ENCODE measurements at regions not wholly inside any gene's neighbourhood (a gene's known extent, or its start where the extent isn't known, plus 50 kb on each side); places are given as distances from the start of the nearest gene placed in this dataset.
"Not testable (repeated sequence)": the region's sequence is repeated elsewhere in the genome, so short reads cannot be mapped to it uniquely, and the experiment has no call there.

DNA sequence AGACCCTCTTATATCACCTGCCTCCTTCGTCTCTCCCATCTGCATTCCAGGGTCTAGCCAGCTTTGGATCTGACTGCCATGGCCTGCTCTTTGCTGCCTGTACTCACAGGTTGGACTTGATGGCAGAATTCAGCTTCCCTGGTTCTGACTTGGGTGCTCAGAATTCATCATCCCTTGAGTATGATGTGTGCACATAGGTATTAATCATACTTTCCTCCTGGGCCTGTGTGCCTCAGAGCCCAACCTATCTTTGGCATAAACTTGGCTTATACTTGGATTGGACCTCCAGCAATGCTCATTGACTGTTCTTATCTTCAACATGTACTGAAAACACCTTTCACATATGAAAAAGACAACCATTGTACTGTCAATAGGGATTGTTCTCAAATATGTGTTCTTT is 70.7 kb upstream of the LMNTD1 start:
- Histone ChIP-seq H4K20me1 (ENCODE audit: insufficient read depth, low read length) (no peaks in the 10 kb centered on the region), H3K79me2 (ENCODE audit: insufficient read depth, low read length) (no peaks in the 10 kb centered on the region), H3K27ac (ENCODE audit: low read length) (no peak overlapping the region), H3K4me3 (ENCODE audit: low read depth in 1 of 2, low read length in 2 of 2) (no peak overlapping the region), H3K36me3 (ENCODE audit: insufficient read depth, low read length) (no peaks in the 10 kb centered on the region), H3K4me2 (ENCODE audit: insufficient read depth, low read length) (no peak overlapping the region), H3K9ac (ENCODE audit: low read depth, low read length) (no peak overlapping the region), H3K27me3 (ENCODE audit: insufficient read depth, low read length, poor library complexity) (no peaks in the 10 kb centered on the region), H3K9me3 (ENCODE audit: insufficient read depth, low read length, severe bottlenecking) (no peaks in the 10 kb centered on the region), H3K4me1 (ENCODE audit: insufficient read depth, low read length) (no peaks in the 10 kb centered on the region), H2AFZ (ENCODE audit: low read depth, low read length) (no peak overlapping the region)
- DNase-seq (no peak), ATAC-seq (ENCODE audit: insufficient read depth, low read depth) (no peak)
- no peak for TF ChIP-seq CTCF (IDR thresholded peaks at IDR 0.05; ENCODE audit: borderline replicate concordance, extremely low read depth, low read length, poor library complexity, severe bottlenecking)
- no peak for TF ChIP-seq EZH2 (IDR thresholded peaks at IDR 0.05; ENCODE audit: borderline replicate concordance, low read depth, low read length, severe bottlenecking)

GRCh38 chr12:25625146-25625545 is 72.1 kb upstream of the LMNTD1 start:
- no peak overlapping the region for H2AFZ ChIP-seq (ENCODE audit: low read depth, low read length)
- H3K9me3 ChIP-seq (ENCODE audit: insufficient read depth, low read length, severe bottlenecking): no peaks in the 10 kb centered on the region
- ATAC-seq (ENCODE audit: insufficient read depth, low read depth) (no peak), DNase-seq (no peak)
- no peaks in the 10 kb centered on the region for H4K20me1 ChIP-seq (ENCODE audit: insufficient read depth, low read length)
- no peak for TF ChIP-seq CTCF (IDR thresholded peaks at IDR 0.05; ENCODE audit: borderline replicate concordance, extremely low read depth, low read length, poor library complexity, severe bottlenecking)
- no peak for TF ChIP-seq EZH2 (IDR thresholded peaks at IDR 0.05; ENCODE audit: borderline replicate concordance, low read depth, low read length, severe bottlenecking)
- H3K4me1 ChIP-seq (ENCODE audit: insufficient read depth, low read length): no peaks in the 10 kb centered on the region
- H3K9ac ChIP-seq (ENCODE audit: low read depth, low read length): no peak overlapping the region
- H3K4me2 ChIP-seq (ENCODE audit: insufficient read depth, low read length): no peak overlapping the region
- H3K27me3 ChIP-seq (ENCODE audit: insufficient read depth, low read length, poor library complexity): no peaks in the 10 kb centered on the region
- H3K4me3 ChIP-seq (ENCODE audit: low read depth in 1 of 2, low read length in 2 of 2): no peak overlapping the region
- no peaks in the 10 kb centered on the region for H3K79me2 ChIP-seq (ENCODE audit: insufficient read depth, low read length)
- H3K36me3 ChIP-seq (ENCODE audit: insufficient read depth, low read length): no peaks in the 10 kb centered on the region
- no peak overlapping the region for H3K27ac ChIP-seq (ENCODE audit: low read length)

DNA sequence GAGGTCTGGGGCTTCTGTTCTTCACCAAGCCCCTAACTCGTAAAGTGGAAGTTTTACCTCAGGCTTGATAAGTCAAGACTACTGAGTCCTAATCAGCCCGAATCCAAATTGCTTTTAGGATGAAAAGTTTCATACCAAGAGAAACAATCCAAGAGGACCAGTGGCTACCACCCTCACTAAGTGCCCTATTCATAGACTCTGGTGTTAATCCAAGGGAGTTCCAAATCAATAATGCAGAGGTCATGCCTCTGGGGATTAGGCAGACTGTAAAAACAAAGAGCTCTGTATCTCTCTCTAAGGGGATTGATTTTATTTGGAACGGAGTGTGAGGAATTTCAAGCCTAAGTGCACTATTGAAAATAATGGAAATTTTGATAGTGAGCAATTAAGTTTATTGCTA is 76.3 kb upstream of the LMNTD1 start:
- Histone ChIP-seq H3K27ac (ENCODE audit: low read length) (no peak overlapping the region), H3K36me3 (ENCODE audit: insufficient read depth, low read length) (no peaks in the 10 kb centered on the region), H3K79me2 (ENCODE audit: insufficient read depth, low read length) (no peaks in the 10 kb centered on the region), H3K4me1 (ENCODE audit: insufficient read depth, low read length) (no peaks in the 10 kb centered on the region), H3K9ac (ENCODE audit: low read depth, low read length) (no peak overlapping the region), H3K4me2 (ENCODE audit: insufficient read depth, low read length) (no peak overlapping the region), H3K4me3 (ENCODE audit: low read depth in 1 of 2, low read length in 2 of 2) (no peak overlapping the region), H4K20me1 (ENCODE audit: insufficient read depth, low read length) (no peaks in the 10 kb centered on the region), H3K27me3 (ENCODE audit: insufficient read depth, low read length, poor library complexity) (no peaks in the 10 kb centered on the region), H3K9me3 (ENCODE audit: insufficient read depth, low read length, severe bottlenecking) (no peaks in the 10 kb centered on the region), H2AFZ (ENCODE audit: low read depth, low read length) (no peak overlapping the region)
- no peak for DNase-seq
- TF ChIP-seq CTCF (IDR thresholded peaks at IDR 0.05; ENCODE audit: borderline replicate concordance, extremely low read depth, low read length, poor library complexity, severe bottlenecking) (no peak), EZH2 (IDR thresholded peaks at IDR 0.05; ENCODE audit: borderline replicate concordance, low read depth, low read length, severe bottlenecking) (no peak)
- ATAC-seq (ENCODE audit: insufficient read depth, low read depth): no peak

DNA sequence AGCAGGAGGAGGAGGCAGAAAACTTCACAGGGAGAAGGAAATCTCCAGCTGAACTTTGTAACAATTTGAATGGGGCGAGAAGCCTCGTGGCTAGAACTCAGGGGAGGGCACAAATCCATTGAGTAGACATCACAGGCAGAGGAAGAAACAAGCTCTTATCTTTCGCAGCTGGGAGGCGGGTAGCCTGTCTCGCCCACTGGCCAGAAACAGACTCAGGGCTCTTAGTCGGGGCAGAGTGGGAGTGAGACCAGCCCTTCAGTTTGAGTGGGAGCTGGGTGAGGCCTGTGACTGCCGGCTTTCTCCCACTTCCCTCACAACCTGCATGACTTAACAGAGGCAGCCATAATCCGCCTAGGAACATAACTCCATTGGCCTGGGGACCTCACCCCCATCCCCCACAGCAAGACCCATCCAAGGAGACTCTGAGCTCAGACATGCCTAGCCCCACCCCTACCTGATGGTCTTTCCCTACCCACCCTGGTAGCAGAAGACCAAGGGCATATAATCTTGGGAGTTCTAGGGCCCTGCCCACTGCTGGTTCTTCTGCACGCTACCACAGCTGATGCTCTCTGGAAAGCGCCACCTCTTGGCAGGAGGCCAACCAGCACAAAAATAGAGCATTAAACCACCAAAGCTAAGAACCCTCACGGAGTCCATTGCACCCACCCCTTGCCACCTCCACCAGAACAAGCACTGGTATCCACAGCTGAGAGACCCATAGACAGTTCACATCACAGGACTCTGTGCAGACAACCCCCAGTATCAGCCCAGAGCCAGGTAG is 77.8 kb upstream of the LMNTD1 start:
- not testable (repeated sequence) for H3K36me3 ChIP-seq (ENCODE audit: insufficient read depth, low read length); H3K4me1 ChIP-seq (ENCODE audit: insufficient read depth, low read length); H3K4me3 ChIP-seq (ENCODE audit: low read depth in 1 of 2, low read length in 2 of 2); H3K9me3 ChIP-seq (ENCODE audit: insufficient read depth, low read length, severe bottlenecking); H4K20me1 ChIP-seq (ENCODE audit: insufficient read depth, low read length); DNase-seq; H3K9ac ChIP-seq (ENCODE audit: low read depth, low read length); H3K27ac ChIP-seq (ENCODE audit: low read length); H2AFZ ChIP-seq (ENCODE audit: low read depth, low read length); H3K4me2 ChIP-seq (ENCODE audit: insufficient read depth, low read length); ATAC-seq (ENCODE audit: insufficient read depth, low read depth); H3K27me3 ChIP-seq (ENCODE audit: insufficient read depth, low read length, poor library complexity); H3K79me2 ChIP-seq (ENCODE audit: insufficient read depth, low read length)

GRCh38 chr12:25633149-25633548 is 80.1 kb upstream of the LMNTD1 start:
- H3K36me3 ChIP-seq (ENCODE audit: insufficient read depth, low read length); ATAC-seq (ENCODE audit: insufficient read depth, low read depth): not testable (repeated sequence)

More at GRCh38 chr12:25633149-25633548, 80.1 kb upstream of the LMNTD1 start:
- H3K79me2 ChIP-seq (ENCODE audit: insufficient read depth, low read length); H3K4me2 ChIP-seq (ENCODE audit: insufficient read depth, low read length); H3K27me3 ChIP-seq (ENCODE audit: insufficient read depth, low read length, poor library complexity); H3K9me3 ChIP-seq (ENCODE audit: insufficient read depth, low read length, severe bottlenecking); H3K27ac ChIP-seq (ENCODE audit: low read length); H3K9ac ChIP-seq (ENCODE audit: low read depth, low read length); H2AFZ ChIP-seq (ENCODE audit: low read depth, low read length); H3K4me3 ChIP-seq (ENCODE audit: low read depth in 1 of 2, low read length in 2 of 2); H4K20me1 ChIP-seq (ENCODE audit: insufficient read depth, low read length); H3K4me1 ChIP-seq (ENCODE audit: insufficient read depth, low read length); DNase-seq: not testable (repeated sequence)

Measured in DND-41 (cell line).